NCI-H2227 treated with DMSO at 0.1 percent for 48 hours (cell line): ENCODE measurements at regions not wholly inside any gene's neighbourhood (a gene's known extent, or its start where the extent isn't known, plus 50 kb on each side); places are given as distances from the start of the nearest gene placed in this dataset.

Experiments used
- DNase-seq: peaks from one replicate; lab custom pipeline; 2025; lab: John Stamatoyannopoulos, UW

DNA sequence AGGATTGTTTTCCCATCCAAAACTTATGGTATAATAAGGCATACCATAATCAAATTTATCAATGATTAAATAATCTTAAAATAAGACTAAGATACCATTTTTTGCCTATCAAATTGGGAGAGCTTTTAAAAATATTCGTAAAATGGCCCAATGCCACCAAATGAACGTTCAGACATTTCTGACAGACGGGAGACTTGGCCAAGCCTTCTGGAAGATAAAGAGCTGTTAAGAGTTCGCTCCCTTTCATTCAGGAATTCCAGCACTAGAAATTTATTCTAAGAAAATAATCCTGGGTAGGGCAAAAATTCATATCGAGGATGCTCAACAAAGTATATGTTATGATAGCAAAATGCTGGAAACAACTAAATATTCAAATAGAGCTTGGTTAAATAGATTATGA, 85.6 kb upstream of the NEO1 start:
- DNase-seq: no peak

DNA sequence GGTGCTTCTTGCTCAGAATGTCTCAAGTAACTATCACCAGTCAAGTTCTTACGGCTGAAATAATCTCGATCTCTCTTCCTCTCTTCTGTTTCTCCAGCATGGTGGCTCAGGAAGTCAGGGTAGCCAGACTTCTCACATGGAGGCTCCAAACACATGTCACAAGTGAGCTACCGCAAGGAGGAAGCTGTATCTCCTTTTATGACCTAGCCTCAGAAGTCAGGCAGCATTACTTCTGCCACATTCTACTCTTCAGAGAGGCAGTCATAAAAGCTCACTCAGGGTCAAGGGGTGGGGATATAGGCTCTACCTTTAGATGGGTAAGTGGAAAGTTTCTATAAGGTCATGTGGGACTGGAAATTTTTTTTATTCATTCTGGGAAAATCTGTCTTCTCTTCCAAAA, 86.6 kb upstream of the NEO1 start:
- DNase-seq: no peak

DNA sequence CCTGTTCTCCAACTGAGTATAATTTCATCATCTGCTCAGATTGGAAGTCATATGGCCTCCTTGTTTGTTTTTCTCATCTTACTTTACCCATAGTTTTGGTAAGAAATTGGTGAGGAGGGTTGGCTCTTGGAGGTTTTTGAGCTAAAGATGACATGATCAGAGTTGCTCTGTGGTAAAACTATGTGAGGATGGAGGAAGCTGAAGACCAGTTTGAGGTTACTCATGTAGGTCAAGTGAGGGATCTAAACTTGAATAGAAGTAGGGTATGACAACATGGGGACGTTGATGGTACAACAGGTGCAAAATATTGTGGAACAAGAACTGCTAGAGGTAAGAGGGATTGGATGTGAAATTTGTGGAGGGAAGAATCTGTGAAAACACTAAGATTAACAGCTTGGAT, 87.7 kb upstream of the NEO1 start:
- no peak for DNase-seq

DNA sequence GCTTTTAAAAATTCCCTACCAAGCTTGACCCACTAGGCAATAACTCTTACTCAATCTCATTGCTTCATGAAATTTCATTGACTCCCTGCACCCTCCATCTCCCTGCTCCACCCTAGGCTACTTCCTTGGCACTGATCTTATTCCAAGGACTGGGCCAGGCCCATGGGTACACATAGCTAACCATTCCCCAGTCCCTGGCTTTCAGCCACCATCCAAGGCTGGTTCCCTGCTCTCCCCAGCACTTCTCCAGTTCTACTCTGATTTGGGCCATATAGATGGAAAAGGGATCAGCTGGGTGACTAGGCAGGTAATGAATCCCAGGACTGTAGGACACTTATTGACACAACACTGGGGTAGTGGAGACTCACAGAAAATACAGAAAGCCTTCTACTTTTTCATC, 88.1 kb upstream of the NEO1 start:
- DNase-seq: no peak

- DNase-seq: no peak
Observed at GRCh38 chr15:72962054-72962702, 90.1 kb upstream of the NEO1 start.

- no peak for DNase-seq
Observed at GRCh38 chr15:72961346-72961745, 90.9 kb upstream of the NEO1 start.

DNA sequence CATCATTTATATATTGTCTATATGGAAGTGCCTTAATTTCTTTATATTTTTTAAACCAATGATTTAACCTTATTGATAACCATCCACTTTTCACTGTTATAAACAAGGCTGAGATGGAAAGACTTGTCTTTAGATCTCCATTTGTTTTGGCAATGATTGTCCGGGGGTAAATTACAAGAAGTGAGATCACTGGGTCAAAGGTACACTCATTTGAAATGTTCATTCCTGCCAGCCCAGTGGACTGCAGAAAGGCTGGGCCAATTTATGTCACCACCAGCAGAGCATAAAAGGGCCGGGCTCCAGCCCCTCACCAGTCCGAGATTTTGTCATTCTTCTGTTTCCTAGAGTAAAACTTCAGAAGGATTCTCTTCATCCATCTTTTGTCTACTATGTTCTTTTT, 93.6 kb upstream of the NEO1 start:
- no peak for DNase-seq

DNA sequence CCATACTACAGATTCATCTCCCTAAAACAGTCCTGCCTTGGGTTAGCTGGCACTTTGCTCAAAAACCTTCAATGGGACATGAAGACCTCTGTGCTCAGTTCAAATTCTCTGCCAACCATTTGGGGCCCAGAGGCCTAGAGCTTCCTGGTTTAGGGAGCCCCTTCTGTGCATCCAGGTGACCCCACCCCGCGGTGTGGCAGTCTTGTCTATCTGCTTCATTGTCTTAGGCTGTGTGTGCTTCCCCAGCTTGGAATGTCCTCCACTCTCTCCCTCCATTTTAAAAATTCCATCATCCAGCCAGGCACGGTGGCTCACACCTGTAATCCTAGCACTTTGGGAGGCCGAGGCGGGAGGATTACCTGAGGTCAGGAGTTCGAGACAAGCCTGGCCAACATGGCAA, 99.0 kb upstream of the NEO1 start:
- no peak for DNase-seq

- no peak for DNase-seq
Observed at GRCh38 chr15:72952151-72952550, 100.1 kb upstream of the NEO1 start.

DNA sequence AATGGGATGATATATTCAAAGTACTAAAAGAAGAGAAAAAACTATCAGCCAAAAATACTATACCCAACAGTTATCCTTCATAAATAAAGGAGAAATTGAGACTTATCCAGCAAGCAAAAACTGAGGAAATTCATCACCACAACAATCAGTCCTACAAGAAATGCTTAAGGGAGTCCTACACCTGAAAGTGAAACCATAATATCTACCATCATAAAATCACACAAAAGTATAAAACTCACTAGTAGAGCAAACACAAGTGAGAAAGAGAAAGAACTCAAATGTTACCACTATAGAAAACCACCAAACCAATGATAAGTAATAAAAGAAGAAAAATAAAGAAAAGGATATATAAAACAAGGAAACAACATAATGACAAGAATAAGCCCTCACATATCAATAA, 103.6 kb upstream of the NEO1 start:
- DNase-seq: no peak

DNA sequence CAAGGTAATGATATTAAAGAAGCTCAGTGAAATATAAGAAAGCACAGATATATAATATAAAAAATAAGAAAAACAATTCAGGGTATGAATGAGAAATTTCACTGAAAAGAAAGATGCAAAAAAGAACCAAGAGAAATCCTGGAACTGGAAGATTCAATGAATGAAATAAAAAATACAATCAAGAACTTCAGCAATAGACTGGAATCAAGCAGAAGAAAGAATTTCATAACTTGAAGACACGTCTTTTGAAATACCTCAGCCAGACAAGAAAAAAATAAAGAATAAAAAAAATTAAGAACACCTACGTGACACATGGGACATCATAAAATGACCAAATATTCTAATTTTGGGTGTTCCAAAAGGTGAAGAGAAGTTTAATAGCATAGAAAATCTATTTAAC, 104.6 kb upstream of the NEO1 start:
- DNase-seq: no peak

- DNase-seq: no peak
Observed at GRCh38 chr15:72944565-72944964, 107.7 kb upstream of the NEO1 start.

GRCh38 chr15:72940229-72940622, 112.0 kb upstream of the NEO1 start:
- DNase-seq: no peak

- no peak for DNase-seq
Observed at GRCh38 chr15:72939514-72940228, 112.6 kb upstream of the NEO1 start.

GRCh38 chr15:72936691-72937679, 115.3 kb upstream of the NEO1 start:
- DNase-seq: no peak

DNA sequence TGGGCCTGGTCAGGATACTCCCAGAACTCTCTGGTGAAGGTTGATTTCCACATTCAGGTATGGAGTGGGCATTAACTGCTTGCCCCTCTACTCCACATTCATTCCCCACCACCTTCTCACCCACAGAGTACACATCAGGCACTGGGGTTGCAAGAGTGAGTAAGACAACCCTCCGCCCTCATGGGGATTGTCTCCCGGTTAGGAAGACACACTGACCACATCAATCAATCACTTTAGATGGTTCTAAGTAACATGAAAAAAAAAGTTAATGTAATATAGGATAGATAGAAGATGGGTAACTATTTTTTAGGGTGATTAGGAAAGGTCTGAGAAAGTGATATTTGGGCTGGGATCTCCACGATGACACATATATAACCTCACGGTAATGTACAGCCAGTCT, 116.0 kb upstream of the NEO1 start:
- DNase-seq: no peak

DNA sequence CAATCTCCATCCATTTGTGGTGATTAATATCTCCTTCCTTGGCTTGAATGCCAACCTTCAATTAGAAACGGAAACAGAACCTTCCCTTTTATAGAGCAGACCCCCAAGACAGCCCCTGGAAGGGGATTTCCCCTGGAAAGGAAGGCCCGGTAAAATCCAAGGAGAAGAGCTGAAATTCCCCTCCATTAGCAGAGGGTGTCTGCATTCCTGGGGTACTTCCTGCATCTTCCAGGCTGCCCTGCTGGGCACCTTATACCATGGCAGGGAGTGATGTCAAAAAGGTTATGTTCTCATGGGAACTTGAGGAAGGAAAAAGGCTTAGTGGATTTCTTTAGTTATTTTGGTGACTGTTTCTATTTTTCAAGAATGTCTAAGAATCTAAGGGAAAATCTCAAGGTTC, 116.7 kb upstream of the NEO1 start:
- no peak for DNase-seq

DNA sequence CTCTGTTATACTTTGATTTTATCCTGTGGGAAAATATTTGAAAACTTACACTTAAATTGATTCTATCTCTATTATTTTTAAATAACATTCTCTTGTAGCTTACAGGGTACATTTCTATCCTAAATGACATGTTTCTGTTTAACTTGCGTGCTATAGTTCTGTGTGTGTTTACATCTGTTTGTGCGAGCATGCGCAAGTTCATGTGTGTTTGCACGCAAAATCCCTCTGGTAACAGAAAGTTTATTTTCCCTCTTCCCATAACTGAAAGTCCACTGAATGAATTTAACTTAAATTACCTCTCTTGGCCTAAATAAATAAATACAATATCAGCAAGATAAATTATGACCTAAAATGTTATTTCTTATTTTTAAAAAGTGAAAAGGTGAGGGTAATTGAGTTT, 117.3 kb upstream of the NEO1 start:
- no peak for DNase-seq

DNA sequence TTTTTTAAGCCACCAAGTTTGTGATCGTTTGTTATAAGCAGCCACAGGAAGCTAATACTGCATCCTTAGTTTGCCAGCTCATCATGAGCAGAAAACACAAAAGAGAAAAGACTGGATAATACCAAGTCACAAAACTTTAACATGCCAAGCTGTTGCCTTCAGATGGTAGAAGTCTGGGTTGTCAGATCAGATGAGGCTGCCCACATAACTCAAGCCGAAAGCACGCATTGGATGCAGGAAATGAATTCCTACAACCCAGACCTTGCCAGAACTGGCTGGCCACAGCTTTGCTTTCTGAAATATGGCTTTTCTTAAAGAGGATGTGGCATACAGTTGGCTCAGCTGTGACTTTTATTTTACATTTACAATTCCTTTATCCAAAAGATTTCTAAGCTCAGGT, 118.3 kb upstream of the NEO1 start:
- no peak for DNase-seq

GRCh38 chr15:72932472-72932871, 119.8 kb upstream of the NEO1 start:
- no peak for DNase-seq

GRCh38 chr15:72927451-72927850, 124.8 kb upstream of the NEO1 start:
- DNase-seq: no peak

DNA sequence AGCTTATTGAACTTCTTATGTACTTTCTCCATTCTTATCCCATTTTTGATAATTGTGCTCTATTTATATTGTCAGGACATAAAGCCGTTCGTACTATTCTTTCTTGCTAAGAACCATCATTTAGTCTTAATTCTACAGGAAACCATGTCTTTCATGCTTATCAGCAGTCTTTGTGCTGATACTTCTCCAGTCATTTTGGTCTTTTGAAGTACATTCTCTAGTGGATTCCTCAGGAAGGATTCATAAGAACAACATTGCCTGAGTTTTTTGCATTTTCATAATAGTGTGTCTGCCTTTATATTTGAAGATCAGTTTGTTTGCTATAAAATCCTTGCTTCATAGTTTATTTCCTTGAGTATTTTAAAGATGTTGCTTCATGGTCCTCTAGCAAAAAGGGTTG, 126.6 kb upstream of the NEO1 start:
- DNase-seq: no peak

- no peak for DNase-seq
Observed at GRCh38 chr15:72923289-72923688, 129.0 kb upstream of the NEO1 start.
